Fibroblast of the aortic adventitia (primary cell): ENCODE measurements at regions not wholly inside any gene's neighbourhood (a gene's known extent, or its start where the extent isn't known, plus 50 kb on each side); places are given as distances from the start of the nearest gene placed in this dataset.

Source experiments
- DNase-seq: peaks from one replicate; pipeline ENCODE4 v3.0.0-alpha.2; 2010; ENCODE audit warnings: low read depth
- H3K4me3 ChIP-seq: 2 replicates; pipeline ENCODE4 v1.5.1; 2011; ENCODE audit warnings: low read depth, mild to moderate bottlenecking, control low read depth, low read length, moderate library complexity
- TF ChIP-seq, protein P1 (sequence below): IDR thresholded peaks from 2 replicates; pipeline ENCODE4 v1.5.1; 2011; ENCODE audit warnings: mild to moderate bottlenecking, low read length, control low read depth, inconsistent platforms; ENCODE audit not compliant: insufficient read depth

- TF ChIP-seq, protein P1, sequence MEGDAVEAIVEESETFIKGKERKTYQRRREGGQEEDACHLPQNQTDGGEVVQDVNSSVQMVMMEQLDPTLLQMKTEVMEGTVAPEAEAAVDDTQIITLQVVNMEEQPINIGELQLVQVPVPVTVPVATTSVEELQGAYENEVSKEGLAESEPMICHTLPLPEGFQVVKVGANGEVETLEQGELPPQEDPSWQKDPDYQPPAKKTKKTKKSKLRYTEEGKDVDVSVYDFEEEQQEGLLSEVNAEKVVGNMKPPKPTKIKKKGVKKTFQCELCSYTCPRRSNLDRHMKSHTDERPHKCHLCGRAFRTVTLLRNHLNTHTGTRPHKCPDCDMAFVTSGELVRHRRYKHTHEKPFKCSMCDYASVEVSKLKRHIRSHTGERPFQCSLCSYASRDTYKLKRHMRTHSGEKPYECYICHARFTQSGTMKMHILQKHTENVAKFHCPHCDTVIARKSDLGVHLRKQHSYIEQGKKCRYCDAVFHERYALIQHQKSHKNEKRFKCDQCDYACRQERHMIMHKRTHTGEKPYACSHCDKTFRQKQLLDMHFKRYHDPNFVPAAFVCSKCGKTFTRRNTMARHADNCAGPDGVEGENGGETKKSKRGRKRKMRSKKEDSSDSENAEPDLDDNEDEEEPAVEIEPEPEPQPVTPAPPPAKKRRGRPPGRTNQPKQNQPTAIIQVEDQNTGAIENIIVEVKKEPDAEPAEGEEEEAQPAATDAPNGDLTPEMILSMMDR: peak; percentile 31
- DNase-seq: no peak
- H3K4me3 ChIP-seq: no peak overlapping the region
Measured at GRCh38 chr2:122136056-122136455, 380.6 kb downstream of the TSN start.

DNA sequence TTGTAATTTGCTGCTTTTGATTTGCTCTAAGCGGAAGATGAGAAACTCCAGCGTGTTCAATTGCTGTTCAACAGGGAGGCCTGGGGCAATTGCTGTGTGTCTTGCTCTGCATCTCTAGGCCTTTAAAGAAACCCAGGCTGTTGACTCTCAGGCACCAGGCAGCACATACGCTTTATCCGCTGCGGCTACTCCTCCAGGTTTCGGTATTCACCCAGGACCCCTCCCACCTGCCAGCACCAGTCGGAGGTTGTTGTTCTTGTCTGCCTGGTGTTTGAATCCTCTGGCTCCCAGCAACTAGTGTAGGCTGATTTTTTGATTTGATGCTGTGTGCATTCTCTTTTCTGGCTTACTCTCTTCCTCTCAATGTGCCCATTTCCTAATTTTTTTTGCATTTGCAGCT lies 383.1 kb downstream of the TSN start:
- TF ChIP-seq, protein P1: no peak
- H3K4me3 ChIP-seq: no peak overlapping the region
- no peak for DNase-seq

- H3K4me3 ChIP-seq: no peak overlapping the region
- no peak for DNase-seq
- TF ChIP-seq, protein P1: no peak
Measured at GRCh38 chr2:122139739-122140420, 384.4 kb downstream of the TSN start.

DNA sequence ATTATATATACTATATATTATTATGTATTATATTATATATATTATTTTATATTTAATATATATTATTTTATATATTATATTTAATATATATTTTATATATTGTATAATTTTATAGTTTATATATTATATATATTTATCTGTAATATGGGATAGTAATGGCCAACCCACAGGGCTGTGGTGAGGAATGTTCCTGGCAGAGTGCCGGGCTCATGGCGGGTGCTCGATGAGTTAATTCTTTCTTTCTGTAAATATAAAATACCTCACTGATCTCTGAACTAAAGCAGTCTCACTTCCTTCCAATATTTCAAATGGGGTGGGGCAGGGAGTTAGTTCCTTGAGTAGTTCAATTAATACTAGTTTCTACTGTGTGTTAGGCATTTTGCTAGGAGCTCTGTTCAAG lies 389.4 kb downstream of the TSN start:
- H3K4me3 ChIP-seq: no peak overlapping the region
- TF ChIP-seq, protein P1: no peak
- DNase-seq: no peak

GRCh38 chr2:122145856-122146255 lies 390.4 kb downstream of the TSN start:
- TF ChIP-seq, protein P1: no peak
- no peak for DNase-seq
- no peak overlapping the region for H3K4me3 ChIP-seq

- H3K4me3 ChIP-seq: no peak overlapping the region
- TF ChIP-seq, protein P1: no peak
- DNase-seq: no peak
Measured at GRCh38 chr2:122148128-122148767, 392.8 kb downstream of the TSN start.
